ENCODE measurements at regions not wholly inside any gene's neighbourhood (a gene's known extent, or its start where the extent isn't known, plus 50 kb on each side); places are given as distances from the start of the nearest gene placed in this dataset.

- TF ChIP-seq FOXM1 (IDR thresholded peaks at IDR 0.05; ENCODE audit: borderline replicate concordance, low read depth) = no peak
- no peak for TF ChIP-seq ZBTB7A (IDR thresholded peaks at IDR 0.05; ENCODE audit: low read depth)
- no peak for TF ChIP-seq EGR1 (IDR thresholded peaks at IDR 0.05)
- no peak for TF ChIP-seq TCF12 (IDR thresholded peaks at IDR 0.05; ENCODE audit: low read depth)
- TF ChIP-seq MAX (IDR thresholded peaks at IDR 0.05) = no peak
- no peak for TF ChIP-seq EP300 (IDR thresholded peaks at IDR 0.05; ENCODE audit: borderline replicate concordance)
Observed at GRCh38 chr18:67380867-67381266, 135.7 kb downstream of the DSEL start.

GRCh38 chr18:67379981-67380380 lies 136.5 kb downstream of the DSEL start:
- TF ChIP-seq EP300 (IDR thresholded peaks at IDR 0.05; ENCODE audit: borderline replicate concordance) (no peak), NFIC (IDR thresholded peaks at IDR 0.05) (no peak), YY1 (IDR thresholded peaks at IDR 0.05; ENCODE audit: low read depth) (no peak), TEAD4 (IDR thresholded peaks at IDR 0.05) (no peak), USF1 (IDR thresholded peaks at IDR 0.05) (no peak), REST (IDR thresholded peaks at IDR 0.05; ENCODE audit: low read depth) (no peak), TAF1 (IDR thresholded peaks at IDR 0.05; ENCODE audit: low read depth) (no peak), CREB1 (IDR thresholded peaks at IDR 0.05; ENCODE audit: low read depth) (no peak), ZBTB7A (IDR thresholded peaks at IDR 0.05; ENCODE audit: low read depth) (no peak), EGR1 (IDR thresholded peaks at IDR 0.05) (no peak), FOXM1 (IDR thresholded peaks at IDR 0.05; ENCODE audit: borderline replicate concordance, low read depth) (no peak), CEBPB (IDR thresholded peaks at IDR 0.05) (no peak), TCF12 (IDR thresholded peaks at IDR 0.05; ENCODE audit: low read depth) (no peak), MAX (IDR thresholded peaks at IDR 0.05) (no peak), RAD21 (IDR thresholded peaks at IDR 0.05; ENCODE audit: low read depth) (no peak)

- no peak for TF ChIP-seq FOXM1 (IDR thresholded peaks at IDR 0.05; ENCODE audit: borderline replicate concordance, low read depth)
- no peak for TF ChIP-seq USF1 (IDR thresholded peaks at IDR 0.05)
- no peak for TF ChIP-seq TEAD4 (IDR thresholded peaks at IDR 0.05)
- TF ChIP-seq REST (IDR thresholded peaks at IDR 0.05; ENCODE audit: low read depth) = no peak
Observed at GRCh38 chr18:67376372-67376771, 140.1 kb downstream of the DSEL start.

GRCh38 chr18:67373636-67374035 lies 142.9 kb downstream of the DSEL start:
- TF ChIP-seq ZBTB7A (IDR thresholded peaks at IDR 0.05; ENCODE audit: low read depth) (no peak), TAF1 (IDR thresholded peaks at IDR 0.05; ENCODE audit: low read depth) (no peak)

- TF ChIP-seq RAD21 (IDR thresholded peaks at IDR 0.05; ENCODE audit: low read depth) (no peak), MAX (IDR thresholded peaks at IDR 0.05) (no peak), TCF12 (IDR thresholded peaks at IDR 0.05; ENCODE audit: low read depth) (no peak), TAF1 (IDR thresholded peaks at IDR 0.05; ENCODE audit: low read depth) (no peak), FOXM1 (IDR thresholded peaks at IDR 0.05; ENCODE audit: borderline replicate concordance, low read depth) (no peak), CREB1 (IDR thresholded peaks at IDR 0.05; ENCODE audit: low read depth) (no peak), NFIC (IDR thresholded peaks at IDR 0.05) (no peak), EP300 (IDR thresholded peaks at IDR 0.05; ENCODE audit: borderline replicate concordance) (no peak), CEBPB (IDR thresholded peaks at IDR 0.05) (no peak), REST (IDR thresholded peaks at IDR 0.05; ENCODE audit: low read depth) (no peak), ZBTB7A (IDR thresholded peaks at IDR 0.05; ENCODE audit: low read depth) (no peak), YY1 (IDR thresholded peaks at IDR 0.05; ENCODE audit: low read depth) (no peak), USF1 (IDR thresholded peaks at IDR 0.05) (no peak), EGR1 (IDR thresholded peaks at IDR 0.05) (no peak), TEAD4 (IDR thresholded peaks at IDR 0.05) (no peak)
Observed at GRCh38 chr18:67367540-67367939, 149.0 kb downstream of the DSEL start.
